GM18868 (cell line): ENCODE measurements at regions not wholly inside any gene's neighbourhood (a gene's known extent, or its start where the extent isn't known, plus 50 kb on each side); places are given as distances from the start of the nearest gene placed in this dataset.
A peak's percentile ranks its signal among the peaks of the same experiment; 100 is the strongest.

Experiments used
- ATAC-seq: cut with Tn5 transposase; IDR thresholded peaks from one replicate; pipeline ENCODE4 v1.9.1; 2021; ENCODE audit warnings: mild to moderate bottlenecking, moderate library complexity; ENCODE audit not compliant: unreplicated experiment

GRCh38 chr3:113136071-113136470 lies 75.3 kb upstream of the BOC start:
- no peak for ATAC-seq

- no peak for ATAC-seq
Measured at GRCh38 chr3:113136544-113136943, 74.8 kb upstream of the BOC start.

GRCh38 chr3:113138839-113139743 lies 72.3 kb upstream of the BOC start:
- no peak for ATAC-seq

DNA sequence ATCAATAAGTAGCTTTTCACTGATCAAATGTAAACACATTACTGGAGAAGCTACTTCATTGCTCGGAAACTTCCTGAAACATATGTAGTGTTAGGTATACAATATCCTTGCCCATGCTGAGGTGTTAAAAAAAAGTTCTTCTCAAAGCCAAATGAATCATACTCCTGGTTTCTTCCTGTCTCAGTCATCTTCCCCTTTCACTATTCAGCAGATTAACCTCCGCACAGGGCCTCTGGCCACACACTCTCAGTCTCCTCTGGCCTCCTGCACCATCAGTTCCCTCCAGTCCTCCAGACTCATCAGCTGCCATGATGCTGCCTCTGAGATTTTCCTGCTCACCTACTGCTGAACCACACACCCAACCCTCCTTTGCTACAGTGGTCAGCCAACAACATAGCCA lies 70.5 kb upstream of the BOC start:
- ATAC-seq = no peak

DNA sequence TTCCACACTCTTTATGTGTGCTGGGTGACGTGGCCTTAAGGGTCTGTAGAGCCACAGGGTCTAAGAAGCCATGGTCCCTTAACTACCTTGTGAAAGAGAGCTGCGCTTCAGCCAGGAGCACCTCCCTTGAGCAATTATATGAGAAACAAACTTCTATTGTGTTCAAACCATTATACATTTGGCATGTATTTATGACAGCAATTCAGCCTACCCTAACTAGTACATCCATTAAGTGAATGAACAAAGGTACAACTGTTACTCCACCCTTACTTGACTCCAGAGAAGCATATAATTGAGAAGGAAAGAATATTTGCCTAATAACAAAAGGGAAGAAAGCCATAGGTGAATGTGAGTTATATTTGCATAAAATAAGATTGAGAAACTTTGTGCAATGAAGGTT lies 69.8 kb upstream of the BOC start:
- no peak for ATAC-seq

- ATAC-seq = no peak
Measured at GRCh38 chr3:113142476-113142875, 68.9 kb upstream of the BOC start.

DNA sequence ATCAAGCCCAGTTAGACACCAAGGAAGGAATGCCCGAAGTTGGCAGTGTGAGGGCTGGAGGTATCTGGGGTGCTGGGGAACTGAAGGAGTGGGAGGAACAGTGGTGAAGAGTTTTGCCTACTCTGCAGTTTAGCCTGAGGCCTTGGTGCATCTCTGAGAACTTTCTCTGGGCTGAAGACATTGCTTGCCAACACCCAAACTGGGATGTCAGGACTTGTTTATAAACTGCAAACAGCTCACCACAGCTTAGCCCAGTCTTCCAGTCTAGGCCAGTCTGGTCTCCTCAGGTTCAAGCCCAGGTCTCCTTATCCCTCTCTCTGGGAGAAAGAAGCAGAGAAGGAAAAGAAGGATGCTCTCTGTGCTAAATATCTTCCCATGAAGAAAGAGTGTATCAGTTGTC lies 68.0 kb upstream of the BOC start:
- ATAC-seq = no peak

- ATAC-seq = no peak
Measured at GRCh38 chr3:113147681-113148261, 63.6 kb upstream of the BOC start.

GRCh38 chr3:113148284-113148683 lies 63.1 kb upstream of the BOC start:
- no peak for ATAC-seq

DNA sequence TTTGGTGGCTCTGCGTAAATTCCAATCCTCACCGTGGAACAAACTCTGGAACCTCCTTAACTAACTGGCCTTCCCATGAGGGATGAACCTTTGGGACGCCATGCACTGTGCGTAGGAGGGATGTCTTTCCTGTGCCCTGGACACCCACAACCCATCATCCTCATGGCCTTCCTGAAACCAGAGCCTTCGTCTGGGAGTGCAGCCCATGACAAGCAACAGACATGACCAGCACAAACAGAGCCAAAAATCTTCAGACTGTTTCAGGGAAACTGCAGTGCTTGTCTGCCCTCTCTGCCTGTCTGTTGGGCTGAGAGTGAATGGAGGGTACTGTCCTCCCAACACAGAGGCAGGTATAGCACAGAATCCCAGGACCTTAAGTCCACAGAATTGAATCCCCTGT lies 61.1 kb upstream of the BOC start:
- no peak for ATAC-seq

DNA sequence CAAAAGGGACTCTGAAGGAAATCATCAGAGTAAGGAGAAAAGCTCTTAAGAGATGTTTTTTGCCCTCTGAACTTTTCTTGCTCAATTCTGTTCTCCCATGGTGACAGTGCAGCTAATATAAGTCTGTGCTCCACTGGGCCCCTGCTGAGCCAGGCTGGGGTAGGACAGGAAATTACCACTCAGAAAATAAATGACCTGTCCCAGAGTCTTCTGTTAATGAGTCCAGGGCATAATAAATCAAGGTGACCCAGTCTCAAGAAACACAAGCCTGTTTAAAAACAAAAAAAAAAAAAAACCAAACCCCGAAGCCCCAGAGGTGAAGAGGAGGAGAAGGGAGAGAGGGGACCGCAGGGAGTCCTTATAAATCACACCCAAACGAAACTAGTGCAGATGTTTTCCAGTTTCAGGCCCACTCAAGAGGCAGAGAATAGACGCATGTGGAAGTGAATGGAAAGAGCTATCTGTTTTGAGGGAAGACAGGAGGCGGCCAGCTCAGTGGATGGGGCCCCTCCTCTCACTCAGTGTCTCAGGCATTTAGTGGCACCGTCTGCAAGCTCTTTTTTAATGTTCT lies 59.8 kb upstream of the BOC start:
- no peak for ATAC-seq

DNA sequence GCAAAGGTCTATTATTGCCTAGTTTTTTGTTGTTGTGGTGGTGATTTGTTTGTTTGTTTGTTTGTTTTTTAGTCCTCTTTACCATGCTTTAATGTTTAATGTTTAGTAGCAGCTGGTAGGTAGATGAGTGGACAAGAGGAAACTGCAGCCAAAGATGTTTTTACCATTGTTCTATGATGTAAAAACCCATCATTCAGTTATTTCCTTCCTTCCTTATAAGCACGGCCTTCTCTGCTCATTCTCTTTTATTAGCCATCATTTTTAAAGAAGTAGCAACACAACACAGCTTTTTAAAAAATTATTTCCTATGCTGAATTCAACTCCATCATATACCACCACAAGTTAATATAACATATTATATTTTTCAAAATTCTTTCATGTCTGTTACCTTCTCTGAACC lies 58.5 kb upstream of the BOC start:
- no peak for ATAC-seq

- peak; percentile 94 for ATAC-seq
Measured at GRCh38 chr3:113153499-113154107, 57.8 kb upstream of the BOC start.

- no peak for ATAC-seq
Measured at GRCh38 chr3:113156816-113157333, 54.5 kb upstream of the BOC start.

- no peak for ATAC-seq
Measured at GRCh38 chr3:113157408-113158030, 53.8 kb upstream of the BOC start.

DNA sequence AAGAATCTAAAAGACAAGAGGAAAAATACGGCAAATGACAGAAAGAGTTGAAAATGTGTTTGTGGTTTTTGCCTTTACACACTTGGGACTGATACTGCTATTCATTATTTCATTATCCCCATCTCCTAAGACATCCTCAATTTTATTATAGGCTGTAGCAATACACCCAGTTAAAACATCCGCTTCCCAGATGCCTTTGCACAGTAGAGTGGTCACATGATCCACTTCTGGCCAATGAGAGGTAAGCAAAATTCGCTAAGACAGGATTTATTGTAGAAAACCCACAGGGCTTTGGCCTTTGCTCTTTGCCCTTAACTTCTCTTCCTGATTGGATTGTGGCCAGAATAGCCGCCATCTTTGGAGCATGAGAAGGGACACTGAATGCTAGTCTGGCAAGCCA lies 53.2 kb upstream of the BOC start:
- no peak for ATAC-seq
